LoVo (cell line): ENCODE measurements at regions not wholly inside any gene's neighbourhood (a gene's known extent, or its start where the extent isn't known, plus 50 kb on each side); places are given as distances from the start of the nearest gene placed in this dataset.
"Not testable (repeated sequence)": the region's sequence is repeated elsewhere in the genome, so short reads cannot be mapped to it uniquely, and the experiment has no call there.

Experiments
- DNase-seq: peaks from one replicate; pipeline ENCODE4 v3.0.0-alpha.2; 2016; ENCODE audit warnings: low spot score

GRCh38 chr5:13218518-13218917 is 726.0 kb downstream of the DNAH5 start:
- DNase-seq = no peak

- no peak for DNase-seq
These were observed 726.9 kb downstream of the DNAH5 start for GRCh38 chr5:13217636-13218035.

- DNase-seq = no peak
These were observed 728.7 kb downstream of the DNAH5 start for GRCh38 chr5:13215806-13216205.

- no peak for DNase-seq
These were observed 729.1 kb downstream of the DNAH5 start for GRCh38 chr5:13215370-13215769.

- no peak for DNase-seq
These were observed 730.3 kb downstream of the DNAH5 start for GRCh38 chr5:13214182-13214581.

GRCh38 chr5:13212886-13213285 is 731.6 kb downstream of the DNAH5 start:
- no peak for DNase-seq

GRCh38 chr5:13211064-13211463 is 733.4 kb downstream of the DNAH5 start:
- DNase-seq = no peak

- no peak for DNase-seq
These were observed 737.4 kb downstream of the DNAH5 start for GRCh38 chr5:13207112-13207511.

- DNase-seq = no peak
These were observed 743.5 kb downstream of the DNAH5 start for GRCh38 chr5:13201022-13201421.

GRCh38 chr5:13198226-13198625 is 746.3 kb downstream of the DNAH5 start:
- DNase-seq = not testable (repeated sequence)

GRCh38 chr5:13189532-13189931 is 755.0 kb downstream of the DNAH5 start:
- DNase-seq = no peak

- no peak for DNase-seq
These were observed 756.1 kb downstream of the DNAH5 start for GRCh38 chr5:13188371-13188770.

GRCh38 chr5:13187186-13187585 is 757.3 kb downstream of the DNAH5 start:
- DNase-seq = no peak

GRCh38 chr5:13186177-13186576 is 758.3 kb downstream of the DNAH5 start:
- no peak for DNase-seq

- no peak for DNase-seq
These were observed 764.9 kb downstream of the DNAH5 start for GRCh38 chr5:13179407-13180087.

GRCh38 chr5:13143630-13144029 is 800.9 kb downstream of the DNAH5 start:
- DNase-seq = no peak

- DNase-seq = no peak
These were observed 801.3 kb downstream of the DNAH5 start for GRCh38 chr5:13143214-13143613.

GRCh38 chr5:13133951-13134350 is 810.5 kb downstream of the DNAH5 start:
- DNase-seq = no peak

- DNase-seq = no peak
These were observed 829.0 kb downstream of the DNAH5 start for GRCh38 chr5:13115476-13115875.

- DNase-seq = no peak
These were observed 836.2 kb downstream of the DNAH5 start for GRCh38 chr5:13108265-13108664.

- DNase-seq = no peak
These were observed 837.0 kb downstream of the DNAH5 start for GRCh38 chr5:13107537-13107936.

- no peak for DNase-seq
These were observed 863.4 kb downstream of the DNAH5 start for GRCh38 chr5:13081116-13081515.

- not testable (repeated sequence) for DNase-seq
These were observed 871.6 kb downstream of the DNAH5 start for GRCh38 chr5:13072936-13073335.

- DNase-seq = no peak
These were observed 881.4 kb downstream of the DNAH5 start for GRCh38 chr5:13063088-13063487.
